Left ventricle myocardium superior (tissue), 1 donor: ENCODE measurements at regions not wholly inside any gene's neighbourhood (a gene's known extent, or its start where the extent isn't known, plus 50 kb on each side); places are given as distances from the start of the nearest gene placed in this dataset.
"Not testable (repeated sequence)": the region's sequence is repeated elsewhere in the genome, so short reads cannot be mapped to it uniquely, and the experiment has no call there.

Experiments used
- ATAC-seq: fragments of 200-7000 bp; cut with Tn5 transposase; one replicate; pipeline ENCODE4 v1.9.1; 2020; ENCODE audit warnings: mild to moderate bottlenecking, moderate library complexity
- DNase-seq: peaks from one replicate; pipeline ENCODE4 v3.0.0-alpha.2; 2020
- intact Hi-C: fragments of 100-400 bp; cut with micrococcal nuclease; formaldehyde crosslinking; loops from one replicate; pipeline ENCODE4 v1.11.0; 2022
- donor health status: DM: no; HTN: yes; CAD: no; lungs with severe emphysema.

GRCh38 chr9:71322311-71322710 lies 200.9 kb upstream of the TRPM3 start:
- no peak for DNase-seq
- intact Hi-C loops, result no loop called here
- no peak for ATAC-seq

- no peak for DNase-seq
- ATAC-seq, result no peak
- intact Hi-C loops, result no loop called here
Observed at GRCh38 chr9:71308454-71308853, 187.0 kb upstream of the TRPM3 start.

- intact Hi-C loops, result no loop called here
- DNase-seq (no peak), ATAC-seq (no peak)
Observed at GRCh38 chr9:71306134-71306533, 184.7 kb upstream of the TRPM3 start.

GRCh38 chr9:71303351-71303750 lies 181.9 kb upstream of the TRPM3 start:
- DNase-seq, result no peak

GRCh38 chr9:71302776-71303175 lies 181.4 kb upstream of the TRPM3 start:
- ATAC-seq, result no peak

More at GRCh38 chr9:71303351-71303750, 181.9 kb upstream of the TRPM3 start:
- intact Hi-C loops, result no loop called here
- ATAC-seq, result no peak

GRCh38 chr9:71295928-71296327 lies 174.5 kb upstream of the TRPM3 start:
- ATAC-seq (no peak), DNase-seq (no peak)
- intact Hi-C loops, result no loop called here

More at GRCh38 chr9:71302776-71303175, 181.4 kb upstream of the TRPM3 start:
- intact Hi-C loops, result no loop called here
- no peak for DNase-seq

- no peak for ATAC-seq
- DNase-seq, result no peak
- intact Hi-C loops, result no loop called here
Observed at GRCh38 chr9:71286146-71286545, 164.7 kb upstream of the TRPM3 start.

GRCh38 chr9:71285191-71285656 lies 163.8 kb upstream of the TRPM3 start:
- peak; percentile 55 for ATAC-seq
- no peak for DNase-seq
- intact Hi-C loops, result no loop called here

- ATAC-seq, result not testable (repeated sequence)
Observed at GRCh38 chr9:71282116-71282515, 160.7 kb upstream of the TRPM3 start.

GRCh38 chr9:71279151-71279739 lies 157.8 kb upstream of the TRPM3 start:
- DNase-seq (no peak), ATAC-seq (no peak)
- intact Hi-C loops, result no loop called here

More at GRCh38 chr9:71282116-71282515, 160.7 kb upstream of the TRPM3 start:
- intact Hi-C loops, DNase-seq: not testable (repeated sequence)

GRCh38 chr9:71273613-71274012 lies 152.2 kb upstream of the TRPM3 start:
- DNase-seq, result no peak
- no peak for ATAC-seq
- intact Hi-C loops, result no loop called here

GRCh38 chr9:71271602-71272001 lies 150.2 kb upstream of the TRPM3 start:
- ATAC-seq (no peak), DNase-seq (no peak)
- intact Hi-C loops, result no loop called here

- DNase-seq (no peak), ATAC-seq (no peak)
- intact Hi-C loops, result no loop called here
Observed at GRCh38 chr9:71270554-71270953, 149.1 kb upstream of the TRPM3 start.

- no peak for ATAC-seq
- intact Hi-C loops, result no loop called here
Observed at GRCh38 chr9:71269859-71270258, 148.4 kb upstream of the TRPM3 start.

GRCh38 chr9:71268871-71269635 lies 147.6 kb upstream of the TRPM3 start:
- no peak for DNase-seq
- intact Hi-C loops, result no loop called here
- no peak for ATAC-seq

More at GRCh38 chr9:71269859-71270258, 148.4 kb upstream of the TRPM3 start:
- DNase-seq, result no peak

GRCh38 chr9:71263451-71263850 lies 142.0 kb upstream of the TRPM3 start:
- intact Hi-C loops, result no loop called here
- ATAC-seq (no peak), DNase-seq (no peak)

GRCh38 chr9:71260419-71260818 lies 139.0 kb upstream of the TRPM3 start:
- ATAC-seq, intact Hi-C loops, DNase-seq: not testable (repeated sequence)

GRCh38 chr9:71254592-71255277 lies 133.3 kb upstream of the TRPM3 start:
- DNase-seq (no peak), ATAC-seq (no peak)
- intact Hi-C loops, result no loop called here

GRCh38 chr9:71253011-71253410 lies 131.6 kb upstream of the TRPM3 start:
- no peak for DNase-seq
- intact Hi-C loops, result no loop called here
- no peak for ATAC-seq

GRCh38 chr9:71250581-71250980 lies 129.2 kb upstream of the TRPM3 start:
- intact Hi-C loops, result no loop called here
- no peak for ATAC-seq
- no peak for DNase-seq
